ENCODE measurements at regions not wholly inside any gene's neighbourhood (a gene's known extent, or its start where the extent isn't known, plus 50 kb on each side); places are given as distances from the start of the nearest gene placed in this dataset.

GRCh38 chr14:48751293-48751692 is 834.9 kb downstream of the RPS29 start:
- TF ChIP-seq CTCF (IDR thresholded peaks at IDR 0.05), result no peak
- no peak for TF ChIP-seq ZFX (IDR thresholded peaks at IDR 0.05; ENCODE audit: borderline replicate concordance)

Data from 22Rv1 (cell line).